ENCODE measurements at regions not wholly inside any gene's neighbourhood (a gene's known extent, or its start where the extent isn't known, plus 50 kb on each side); places are given as distances from the start of the nearest gene placed in this dataset.

GRCh38 chr16:63287401-63287800, 1251.2 kb upstream of the CDH8 start:
- H3K27me3 ChIP-seq (ENCODE audit: insufficient read depth, poor library complexity, severe bottlenecking), result no peaks in the 10 kb centered on the region
- DNase-seq (ENCODE audit: low read depth in 1 of 2, low spot score in 1 of 2), result no peak
- H3K27ac ChIP-seq (replicated peaks), result no peak overlapping the region
- no peak overlapping the region for H3K4me3 ChIP-seq (replicated peaks; ENCODE audit: insufficient read depth, low read length)
- TF ChIP-seq GABPA (IDR thresholded peaks at IDR 0.05; ENCODE audit: low read depth) (no peak), POLR2AphosphoS5 (IDR thresholded peaks at IDR 0.05; ENCODE audit: low read depth) (no peak), SPI1 (IDR thresholded peaks at IDR 0.05; ENCODE audit: borderline replicate concordance, low read depth) (no peak), CTCF (IDR thresholded peaks at IDR 0.05; ENCODE audit: insufficient read depth, low read length) (no peak), REST (IDR thresholded peaks at IDR 0.05; ENCODE audit: insufficient replicate concordance, low read depth) (no peak)

GRCh38 chr16:63283721-63284120, 1247.5 kb upstream of the CDH8 start:
- H3K27me3 ChIP-seq (ENCODE audit: insufficient read depth, poor library complexity, severe bottlenecking), result no peaks in the 10 kb centered on the region
- no peak for DNase-seq (ENCODE audit: low read depth in 1 of 2, low spot score in 1 of 2)
- H3K4me3 ChIP-seq (replicated peaks; ENCODE audit: insufficient read depth, low read length), result no peak overlapping the region
- TF ChIP-seq POLR2AphosphoS5 (IDR thresholded peaks at IDR 0.05; ENCODE audit: low read depth), result no peak
- no peak for TF ChIP-seq REST (IDR thresholded peaks at IDR 0.05; ENCODE audit: insufficient replicate concordance, low read depth)
- no peak for TF ChIP-seq CTCF (IDR thresholded peaks at IDR 0.05; ENCODE audit: insufficient read depth, low read length)
- TF ChIP-seq SPI1 (IDR thresholded peaks at IDR 0.05; ENCODE audit: borderline replicate concordance, low read depth), result no peak
- TF ChIP-seq GABPA (IDR thresholded peaks at IDR 0.05; ENCODE audit: low read depth), result no peak
- H3K27ac ChIP-seq (replicated peaks), result no peak overlapping the region

GRCh38 chr16:63244631-63245030, 1208.4 kb upstream of the CDH8 start:
- no peak for DNase-seq (ENCODE audit: low read depth in 1 of 2, low spot score in 1 of 2)
- Histone ChIP-seq H3K27me3 (ENCODE audit: insufficient read depth, poor library complexity, severe bottlenecking) (no peaks in the 10 kb centered on the region), H3K4me3 (replicated peaks; ENCODE audit: insufficient read depth, low read length) (no peak overlapping the region), H3K27ac (replicated peaks) (no peak overlapping the region)
- TF ChIP-seq POLR2AphosphoS5 (IDR thresholded peaks at IDR 0.05; ENCODE audit: low read depth), result no peak
- no peak for TF ChIP-seq GABPA (IDR thresholded peaks at IDR 0.05; ENCODE audit: low read depth)
- no peak for TF ChIP-seq CTCF (IDR thresholded peaks at IDR 0.05; ENCODE audit: insufficient read depth, low read length)
- no peak for TF ChIP-seq REST (IDR thresholded peaks at IDR 0.05; ENCODE audit: insufficient replicate concordance, low read depth)
- no peak for TF ChIP-seq SPI1 (IDR thresholded peaks at IDR 0.05; ENCODE audit: borderline replicate concordance, low read depth)

All from HL-60 (cell line).